Muscle of leg (tissue), 3 donors: ENCODE measurements at regions not wholly inside any gene's neighbourhood (a gene's known extent, or its start where the extent isn't known, plus 50 kb on each side); places are given as distances from the start of the nearest gene placed in this dataset.
"Not testable (repeated sequence)": the region's sequence is repeated elsewhere in the genome, so short reads cannot be mapped to it uniquely, and the experiment has no call there.

Experiments used
- DNase-seq: peaks from one replicate; pipeline ENCODE4 v3.0.0; 2013
- H3K27ac ChIP-seq: one replicate; pipeline ENCODE4 v1.5.1; 2013; ENCODE audit warnings: mild to moderate bottlenecking, low read length, control low read depth
- H3K27me3 ChIP-seq: one replicate; pipeline ENCODE4 v1.6.1; 2013; ENCODE audit warnings: low read length; ENCODE audit not compliant: control insufficient read depth, insufficient read depth
- H3K36me3 ChIP-seq: one replicate; pipeline ENCODE4 v1.6.1; 2013; ENCODE audit warnings: low read length; ENCODE audit not compliant: control insufficient read depth, insufficient read depth
- H3K4me1 ChIP-seq: one replicate; pipeline ENCODE4 v1.6.1; 2013; ENCODE audit warnings: low read length; ENCODE audit not compliant: control insufficient read depth, insufficient read depth
- H3K4me3 ChIP-seq: one replicate; pipeline ENCODE4 v1.5.1; 2013; ENCODE audit warnings: low read length, control low read depth
- H3K9me3 ChIP-seq: replicated peaks from 2 replicates; pipeline ENCODE4 v1.6.1; 2013; ENCODE audit warnings: low read depth, low read length; ENCODE audit not compliant: control insufficient read depth
- WGBS: methylation state at CpG from one replicate; pipeline ENCODE4 v1.1.5; 2013; ENCODE audit warnings: missing lambda C conversion rate; ENCODE audit not compliant: insufficient coverage; 5-methylcytosine and 5-hydroxymethylcytosine counted together

DNA sequence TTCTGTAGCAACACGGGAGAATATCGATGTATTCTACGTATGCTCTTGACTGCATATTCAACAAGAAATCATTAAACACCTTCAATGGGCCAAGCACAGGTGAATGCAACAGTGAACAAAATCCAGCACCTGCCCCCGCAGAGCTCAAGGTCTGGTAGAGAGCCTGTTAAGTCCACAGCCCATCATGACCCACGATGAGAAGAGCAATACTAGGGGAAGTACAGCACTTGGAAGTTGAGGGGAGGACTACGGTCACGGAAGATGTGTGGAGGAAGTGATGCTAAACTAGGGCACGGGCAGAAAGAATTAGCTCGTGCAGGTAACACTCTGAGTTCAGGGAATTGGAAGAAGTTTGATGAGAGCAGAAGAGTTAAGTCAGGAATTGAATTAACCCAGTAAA lies 253.6 kb downstream of the HAPSTR1 start:
- 79% methylated on average over 6 of the region's 9 CpGs for WGBS

DNA sequence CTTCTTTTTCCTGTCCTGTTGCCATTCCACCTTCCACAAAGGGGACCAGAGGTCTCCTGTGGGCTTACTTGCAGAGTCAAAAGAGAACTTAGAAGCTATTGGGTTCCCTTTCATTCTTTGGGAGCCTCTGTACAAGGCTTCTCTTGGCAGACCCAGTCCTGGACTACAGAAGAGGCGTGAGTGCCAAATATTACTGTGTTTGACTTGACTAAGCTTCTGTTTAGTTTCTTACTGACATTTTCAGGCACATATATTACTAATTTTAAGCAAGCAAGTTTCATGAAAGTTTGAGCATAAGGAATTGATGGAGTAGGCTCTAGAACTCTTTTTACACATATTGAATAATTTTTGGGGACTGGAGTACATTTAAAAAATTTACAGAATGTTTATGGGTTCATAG lies 254.4 kb downstream of the HAPSTR1 start:
- H3K36me3 ChIP-seq = no peaks in the 10 kb centered on the region
- no peaks in the 10 kb centered on the region for H3K27me3 ChIP-seq
- DNase-seq = no peak
- H3K4me1 ChIP-seq = no peaks in the 10 kb centered on the region
- no peak overlapping the region for H3K4me3 ChIP-seq
- WGBS = no CpG with 5 or more reads among the region's 1 CpG
- H3K9me3 ChIP-seq = peaks cover 4% of the 10 kb centered on the region
- H3K27ac ChIP-seq = no peak overlapping the region

More for the DNA sequence above, 253.6 kb downstream of the HAPSTR1 start:
- no peak overlapping the region for H3K27ac ChIP-seq
- no peaks in the 10 kb centered on the region for H3K9me3 ChIP-seq
- no peaks in the 10 kb centered on the region for H3K36me3 ChIP-seq
- no peaks in the 10 kb centered on the region for H3K4me1 ChIP-seq
- no peak overlapping the region for H3K4me3 ChIP-seq
- no peak for DNase-seq
- no peaks in the 10 kb centered on the region for H3K27me3 ChIP-seq

DNA sequence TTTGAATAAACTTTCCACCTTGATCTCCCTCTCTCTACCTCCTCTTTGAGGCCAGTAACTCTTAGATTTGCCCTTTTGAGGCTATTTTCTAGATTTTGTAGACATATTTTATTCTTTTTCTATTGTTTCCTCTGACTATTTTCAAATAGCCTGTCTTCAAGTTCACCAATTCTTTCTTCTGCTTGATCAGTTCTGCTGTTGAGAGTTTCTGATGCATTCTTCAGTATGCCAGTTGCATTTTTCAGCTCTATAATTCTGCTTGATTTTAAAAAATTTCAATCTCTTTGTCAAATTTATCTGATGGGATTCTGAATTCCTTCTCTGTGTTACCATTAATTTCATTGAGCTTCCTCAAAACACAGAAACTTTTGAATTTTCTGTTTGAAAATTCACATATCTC lies 257.5 kb downstream of the HAPSTR1 start:
- Histone ChIP-seq H3K27me3 (no peaks in the 10 kb centered on the region), H3K4me1 (no peaks in the 10 kb centered on the region), H3K9me3 (peaks cover 5% of the 10 kb centered on the region), H3K4me3 (no peak overlapping the region), H3K36me3 (no peaks in the 10 kb centered on the region), H3K27ac (no peak overlapping the region)
- no peak for DNase-seq

DNA sequence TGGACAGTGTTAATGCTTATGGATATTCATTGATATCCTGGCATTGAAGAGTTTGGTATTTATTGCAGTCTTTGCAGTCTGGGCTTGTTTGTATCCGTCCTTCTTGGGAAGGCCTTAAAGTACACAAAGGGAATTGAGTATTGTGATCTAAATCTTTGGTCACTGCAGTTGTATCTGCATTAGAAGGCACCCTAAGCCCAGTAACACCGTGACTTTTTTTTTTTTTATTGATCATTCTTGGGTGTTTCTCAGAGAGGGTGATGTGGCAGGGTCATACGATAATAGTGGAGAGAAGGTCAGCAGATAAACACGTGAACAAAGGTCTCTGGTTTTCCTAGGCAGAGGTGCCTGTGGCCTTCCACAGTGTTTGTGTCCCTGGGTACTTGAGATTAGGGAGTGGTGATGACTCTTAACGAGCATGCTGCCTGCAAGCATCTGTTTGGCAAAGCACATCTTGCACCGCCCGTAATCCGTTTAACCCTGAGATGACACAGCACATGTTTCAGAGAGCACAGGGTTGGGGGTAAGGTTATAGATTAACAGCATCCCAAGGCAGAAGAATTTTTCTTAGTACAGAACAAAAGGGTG lies 258.0 kb downstream of the HAPSTR1 start:
- not testable (repeated sequence) for H3K27me3 ChIP-seq, H3K9me3 ChIP-seq, H3K4me1 ChIP-seq, H3K27ac ChIP-seq, DNase-seq, H3K4me3 ChIP-seq, H3K36me3 ChIP-seq
- WGBS = 88% methylated on average over 6 of the region's 8 CpGs

DNA sequence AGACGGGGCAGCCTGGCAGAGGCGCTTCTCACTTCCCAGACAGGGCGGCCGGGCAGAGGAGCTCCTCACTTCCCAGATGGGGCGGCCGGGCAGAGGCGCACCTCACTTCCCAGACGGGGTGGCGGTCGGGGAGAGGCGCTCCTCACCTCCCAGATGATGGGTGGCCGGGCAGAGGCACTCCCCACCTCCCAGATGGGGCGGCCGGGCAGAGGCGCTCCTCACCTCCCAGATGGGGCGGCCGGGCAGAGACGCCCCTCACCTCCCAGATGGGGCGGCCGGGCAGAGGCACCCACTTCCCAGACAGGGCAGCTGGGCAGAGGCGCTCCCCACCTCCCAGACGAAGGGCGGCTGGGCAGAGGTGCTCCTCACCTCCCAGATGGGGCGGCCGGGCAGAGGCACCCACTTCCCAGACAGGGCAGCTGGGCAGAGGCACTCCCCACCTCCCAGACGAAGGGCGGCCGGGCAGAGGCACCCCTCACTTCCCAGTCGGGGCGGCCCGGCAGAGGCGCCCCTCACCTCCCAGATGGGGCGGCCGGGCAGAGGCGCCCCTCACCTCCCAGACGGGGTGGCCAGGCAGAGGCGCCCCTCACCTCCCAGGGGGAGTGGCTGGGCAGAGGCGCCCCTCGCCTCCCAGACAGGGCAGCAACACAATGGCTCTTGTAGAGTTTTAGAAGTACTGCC lies 258.8 kb downstream of the HAPSTR1 start:
- H3K27ac ChIP-seq, H3K36me3 ChIP-seq, H3K9me3 ChIP-seq, DNase-seq, H3K4me1 ChIP-seq, H3K4me3 ChIP-seq, H3K27me3 ChIP-seq: not testable (repeated sequence)
- 96% methylated on average over 12 of the region's 39 CpGs for WGBS

DNA sequence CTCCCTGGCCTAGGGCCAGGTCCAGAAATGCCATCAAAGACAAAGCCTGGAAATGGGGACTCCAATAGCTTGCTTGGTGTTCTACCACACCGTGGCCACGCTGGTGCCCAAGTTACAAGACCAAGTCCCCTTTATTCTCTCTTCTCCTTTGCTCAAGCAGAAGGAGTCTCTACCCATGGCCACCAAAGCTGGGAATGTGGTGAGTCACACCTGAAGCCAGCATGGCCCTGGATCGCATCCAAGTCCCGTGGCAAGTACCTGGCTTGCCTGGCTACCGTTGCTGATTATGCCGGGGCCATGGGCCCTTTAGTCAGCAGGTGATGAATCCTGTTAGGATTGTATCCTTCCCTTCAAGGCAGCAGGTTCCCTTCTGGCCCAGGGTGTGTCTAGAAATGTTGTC lies 260.0 kb downstream of the HAPSTR1 start:
- H3K9me3 ChIP-seq = peaks cover 5% of the 10 kb centered on the region
- 100% methylated on average over 3 of the region's 6 CpGs for WGBS
- DNase-seq = no peak
- no peak overlapping the region for H3K27ac ChIP-seq
- H3K4me3 ChIP-seq = no peak overlapping the region
- no peaks in the 10 kb centered on the region for H3K27me3 ChIP-seq
- H3K4me1 ChIP-seq = no peaks in the 10 kb centered on the region
- H3K36me3 ChIP-seq = no peaks in the 10 kb centered on the region

DNA sequence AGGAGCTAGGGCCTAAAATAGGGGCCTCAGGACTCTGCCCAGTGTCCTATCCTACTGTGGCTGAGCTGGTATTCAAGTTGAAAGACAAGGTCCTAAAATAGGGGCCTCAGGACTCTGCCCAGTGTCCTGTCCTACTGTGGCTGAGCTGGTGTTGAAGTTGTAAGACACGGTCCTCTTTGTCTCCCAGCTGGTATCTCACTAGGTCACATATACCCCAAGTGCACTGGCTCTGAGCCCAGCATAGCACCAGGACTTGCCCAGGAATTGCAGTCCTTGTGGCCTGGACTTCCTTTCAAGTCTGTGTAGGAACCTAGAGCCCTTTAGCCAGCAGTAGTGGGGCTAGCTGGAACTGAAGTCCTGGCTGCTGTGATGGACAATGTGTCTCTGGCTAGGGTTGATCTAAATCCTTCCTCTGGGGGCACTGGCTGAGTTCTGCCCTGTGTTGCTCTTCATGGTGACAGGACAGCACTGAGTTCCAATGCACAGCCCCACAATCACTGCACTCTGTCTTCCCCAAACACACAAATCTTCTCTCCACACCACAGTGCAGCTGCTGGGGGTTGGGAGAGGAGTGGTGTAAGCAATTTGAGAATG lies 260.5 kb downstream of the HAPSTR1 start:
- H3K9me3 ChIP-seq = peaks cover 5% of the 10 kb centered on the region
- DNase-seq = no peak
- no CpG with 5 or more reads among the region's 1 CpG for WGBS

DNA sequence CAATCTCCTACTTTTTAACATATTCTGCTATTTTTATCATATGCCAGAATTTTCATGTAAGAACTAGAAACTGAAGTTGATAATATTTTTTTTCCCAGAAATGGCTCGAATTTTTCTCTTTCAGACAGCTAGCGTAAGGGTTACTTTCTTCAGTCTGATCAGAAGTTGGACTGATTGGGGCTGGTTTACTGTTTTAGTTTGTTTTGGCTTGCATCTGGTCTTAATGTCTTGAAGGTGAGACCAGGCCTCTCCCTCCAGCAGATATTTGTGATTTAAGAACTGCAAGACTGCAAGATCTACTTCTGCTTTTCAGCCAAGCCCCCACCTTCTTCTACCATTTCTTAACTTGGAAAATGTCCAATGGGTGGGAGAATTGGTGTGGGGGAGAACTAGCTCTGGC lies 266.4 kb downstream of the HAPSTR1 start:
- DNase-seq = no peak
- H3K4me1 ChIP-seq = no peaks in the 10 kb centered on the region
- no peak overlapping the region for H3K4me3 ChIP-seq
- H3K9me3 ChIP-seq = peaks cover 4% of the 10 kb centered on the region
- no peaks in the 10 kb centered on the region for H3K36me3 ChIP-seq
- no peak overlapping the region for H3K27ac ChIP-seq
- no peaks in the 10 kb centered on the region for H3K27me3 ChIP-seq
- WGBS = no CpG with 5 or more reads among the region's 2 CpGs

More for the DNA sequence above, 260.5 kb downstream of the HAPSTR1 start:
- no peaks in the 10 kb centered on the region for H3K36me3 ChIP-seq
- H3K4me3 ChIP-seq = no peak overlapping the region
- no peak overlapping the region for H3K27ac ChIP-seq
- no peaks in the 10 kb centered on the region for H3K27me3 ChIP-seq
- H3K4me1 ChIP-seq = no peaks in the 10 kb centered on the region

DNA sequence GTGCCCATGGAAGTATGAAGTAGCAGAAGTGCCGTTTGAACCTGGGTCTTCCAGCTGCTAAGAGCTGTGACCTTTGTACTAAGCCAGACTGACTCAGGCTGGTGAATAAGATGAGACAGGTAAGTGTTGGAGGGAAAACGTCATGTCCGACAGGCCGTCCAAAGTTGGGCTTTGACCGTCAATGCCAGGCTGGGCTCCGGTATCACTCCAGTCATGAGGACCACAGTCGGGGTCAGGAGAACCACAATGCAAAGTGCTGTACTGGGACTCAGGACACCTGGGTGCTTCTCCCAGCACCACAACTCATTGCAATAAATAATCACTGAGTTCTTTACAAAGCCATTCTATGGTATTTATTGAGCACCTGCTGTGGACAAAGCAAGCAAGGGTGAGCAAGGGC lies 268.6 kb downstream of the HAPSTR1 start:
- Histone ChIP-seq H3K4me3 (no peak overlapping the region), H3K9me3 (peaks cover 4% of the 10 kb centered on the region), H3K27me3 (no peaks in the 10 kb centered on the region), H3K27ac (no peak overlapping the region), H3K4me1 (no peaks in the 10 kb centered on the region), H3K36me3 (no peaks in the 10 kb centered on the region)
- WGBS = 85% methylated on average over 4 of the region's 7 CpGs
- no peak for DNase-seq

DNA sequence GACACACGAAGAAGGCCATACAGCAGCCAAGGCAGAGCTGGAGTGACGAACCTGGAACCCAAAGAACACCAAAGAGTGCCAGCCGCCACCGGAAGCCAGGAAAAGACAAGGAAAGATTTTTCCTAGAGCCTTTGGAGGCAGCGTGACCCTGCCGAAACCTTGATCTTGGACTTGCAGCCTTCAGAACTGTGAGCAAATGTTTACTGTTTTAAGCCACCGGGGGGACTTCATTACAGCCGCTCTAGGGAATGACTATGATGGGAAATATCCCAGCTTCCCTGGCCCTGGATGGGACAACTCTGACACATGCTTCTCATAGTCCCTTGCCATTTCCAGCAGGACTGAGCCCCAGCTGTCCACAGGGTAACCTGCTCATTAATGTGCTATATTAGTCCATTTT lies 270.6 kb downstream of the HAPSTR1 start:
- no peaks in the 10 kb centered on the region for H3K36me3 ChIP-seq
- no peaks in the 10 kb centered on the region for H3K4me1 ChIP-seq
- WGBS = 86% methylated on average over 8 of the region's 8 CpGs
- no peak overlapping the region for H3K4me3 ChIP-seq
- peaks cover 4% of the 10 kb centered on the region for H3K9me3 ChIP-seq
- H3K27me3 ChIP-seq = no peaks in the 10 kb centered on the region
- H3K27ac ChIP-seq = no peak overlapping the region
- no peak for DNase-seq
